ENCODE measurements at regions not wholly inside any gene's neighbourhood (a gene's known extent, or its start where the extent isn't known, plus 50 kb on each side); places are given as distances from the start of the nearest gene placed in this dataset.

- TF ChIP-seq CTCF (IDR thresholded peaks at IDR 0.05) (no peak), ZFX (IDR thresholded peaks at IDR 0.05; ENCODE audit: borderline replicate concordance) (no peak)
These were observed 131.0 kb downstream of the RPLP1 start for GRCh38 chr15:69583626-69584025.

All from 22Rv1 (cell line).